ENCODE measurements at regions not wholly inside any gene's neighbourhood (a gene's known extent, or its start where the extent isn't known, plus 50 kb on each side); places are given as distances from the start of the nearest gene placed in this dataset.

- no peak for DNase-seq
Observed at GRCh38 chr10:9745158-9745557, 1272.5 kb upstream of the CELF2 start.

- no peak for DNase-seq
Observed at GRCh38 chr10:9757176-9757575, 1260.5 kb upstream of the CELF2 start.

DNA sequence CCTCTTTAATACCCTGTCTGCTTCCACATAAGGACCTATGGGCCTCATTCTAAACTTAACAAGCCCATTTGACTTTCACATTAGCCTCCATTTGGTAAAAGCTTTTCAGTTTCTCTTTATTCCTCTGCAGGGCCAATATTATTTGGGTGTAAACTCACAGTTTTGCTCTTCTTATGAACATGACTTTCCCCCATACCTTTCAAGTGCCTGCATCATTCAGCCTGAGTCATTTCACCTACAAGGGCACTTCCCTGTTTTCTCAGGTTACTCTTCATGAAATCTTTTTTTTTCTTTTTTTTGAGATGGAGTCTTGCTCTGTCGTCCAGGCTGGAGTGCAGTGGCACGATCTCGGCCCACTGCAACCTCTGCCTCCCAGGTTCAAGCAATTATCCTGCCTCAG lies 1258.1 kb upstream of the CELF2 start:
- no peak for DNase-seq

- peak; percentile 96 for DNase-seq
Observed at GRCh38 chr10:9762966-9763656, 1254.6 kb upstream of the CELF2 start.

DNA sequence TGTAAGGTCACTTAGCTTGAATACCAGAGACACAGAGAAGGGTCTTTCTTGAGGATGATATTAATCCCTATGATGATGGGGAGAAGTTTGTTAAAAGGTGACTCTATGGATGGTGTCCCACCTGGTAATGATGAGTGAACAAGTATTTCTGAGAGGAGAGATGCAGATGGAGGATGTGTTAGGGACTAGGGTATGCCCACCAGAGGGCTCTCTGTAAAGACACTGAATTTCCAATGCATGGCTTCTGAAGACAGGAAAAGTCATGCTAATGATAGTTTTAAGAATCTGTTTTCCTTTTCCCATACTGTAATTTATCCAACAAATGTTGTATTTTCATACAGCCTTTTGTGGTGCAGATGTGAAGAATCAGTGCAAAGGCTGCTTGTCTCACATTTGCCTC lies 1250.9 kb upstream of the CELF2 start:
- no peak for DNase-seq

GRCh38 chr10:9781666-9782065 lies 1236.0 kb upstream of the CELF2 start:
- peak; percentile 41 for DNase-seq

GRCh38 chr10:9786101-9786500 lies 1231.6 kb upstream of the CELF2 start:
- DNase-seq, result peak; percentile 76

GRCh38 chr10:9786576-9786975 lies 1231.1 kb upstream of the CELF2 start:
- peak; percentile 82 for DNase-seq

DNA sequence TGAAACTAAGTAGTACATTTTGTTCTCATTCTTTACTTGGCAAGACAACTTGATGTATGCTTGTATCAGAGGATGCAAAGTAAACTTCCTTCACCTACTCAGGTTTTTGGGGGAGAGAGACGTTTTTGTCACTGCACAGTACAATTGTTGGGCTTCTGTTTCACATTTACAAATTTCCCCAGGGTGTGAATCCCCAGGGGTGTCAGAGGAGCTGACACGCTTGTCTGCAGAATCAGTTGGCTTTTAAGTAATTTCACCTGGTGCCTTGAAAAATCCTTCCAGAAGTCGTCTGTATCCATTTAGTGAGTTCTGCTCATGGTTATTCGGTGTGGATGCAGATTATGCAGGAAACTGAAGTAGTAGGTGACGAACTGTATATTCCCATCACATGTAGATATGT lies 1227.7 kb upstream of the CELF2 start:
- DNase-seq, result no peak

DNA sequence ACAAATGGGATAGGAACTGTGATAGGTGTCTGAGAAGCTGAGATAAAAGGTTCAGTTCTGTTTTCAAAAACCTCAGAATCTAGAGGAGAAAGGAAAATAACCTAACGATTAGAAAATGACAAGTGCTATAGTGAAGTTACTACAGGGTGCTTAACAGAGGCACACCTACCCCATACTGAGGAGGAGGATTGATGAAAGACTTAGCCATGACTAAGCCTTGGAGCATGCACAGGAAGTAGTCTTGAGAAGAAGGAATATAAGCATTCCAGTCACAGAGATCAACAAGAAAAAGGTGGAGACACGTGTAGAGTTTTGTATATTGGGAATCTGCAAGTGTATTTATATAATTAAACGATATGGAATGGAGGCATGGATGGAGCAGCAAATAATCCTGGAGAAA lies 1225.5 kb upstream of the CELF2 start:
- DNase-seq, result peak; percentile 56

GRCh38 chr10:9796564-9796963 lies 1221.1 kb upstream of the CELF2 start:
- DNase-seq, result no peak

- no peak for DNase-seq
Observed at GRCh38 chr10:9800011-9800410, 1217.7 kb upstream of the CELF2 start.

- no peak for DNase-seq
Observed at GRCh38 chr10:9800571-9800970, 1217.1 kb upstream of the CELF2 start.

DNA sequence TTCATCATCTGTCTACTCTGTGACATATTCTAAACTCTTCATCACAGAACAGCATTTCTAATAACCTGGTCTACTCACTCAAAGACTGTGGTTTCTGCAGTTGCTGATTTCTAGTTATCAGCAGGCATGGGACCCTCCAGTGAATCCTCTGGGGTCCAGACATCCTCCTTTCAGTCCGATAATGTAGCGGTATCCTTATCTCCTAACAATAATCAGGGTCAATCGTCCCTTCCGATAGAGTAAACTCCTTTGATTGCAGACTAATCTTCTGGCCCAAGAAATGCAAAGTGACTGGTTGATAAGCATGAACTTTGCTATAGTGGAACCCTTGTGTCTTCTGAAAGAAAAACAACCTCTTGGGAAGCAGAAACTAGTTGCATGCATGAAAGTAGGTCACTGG lies 1209.8 kb upstream of the CELF2 start:
- DNase-seq, result no peak

- DNase-seq, result no peak
Observed at GRCh38 chr10:9811601-9812000, 1206.1 kb upstream of the CELF2 start.

DNA sequence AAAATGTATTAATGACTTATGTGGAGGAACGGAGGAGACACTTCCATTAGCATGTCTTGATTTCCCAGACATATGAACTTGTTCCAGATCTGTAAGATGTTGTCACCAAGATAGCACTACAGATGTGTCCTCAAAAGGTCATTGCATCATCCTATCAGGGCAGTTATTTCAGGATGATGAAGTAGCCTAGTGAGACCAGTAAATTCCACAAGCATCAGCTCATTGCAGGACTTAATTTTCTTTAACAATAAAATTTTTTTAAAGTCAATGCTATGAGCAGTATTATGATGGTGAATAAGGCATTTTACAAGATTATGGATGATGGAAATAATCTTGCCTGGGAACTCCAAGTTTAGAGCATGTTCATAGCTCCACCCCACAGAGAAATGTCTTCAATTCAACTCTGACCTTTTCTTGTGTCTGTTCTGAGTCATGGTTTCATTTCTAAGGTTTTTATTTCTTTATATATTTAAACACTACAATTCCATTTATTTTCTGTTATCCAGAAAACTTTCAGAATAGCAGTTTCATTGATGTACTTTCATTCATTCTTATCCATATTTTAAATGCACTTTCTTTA lies 1203.3 kb upstream of the CELF2 start:
- DNase-seq, result peak; percentile 74

- DNase-seq, result no peak
Observed at GRCh38 chr10:9819756-9820494, 1197.7 kb upstream of the CELF2 start.

GRCh38 chr10:9823268-9823930 lies 1194.3 kb upstream of the CELF2 start:
- DNase-seq, result peak; percentile 25

DNA sequence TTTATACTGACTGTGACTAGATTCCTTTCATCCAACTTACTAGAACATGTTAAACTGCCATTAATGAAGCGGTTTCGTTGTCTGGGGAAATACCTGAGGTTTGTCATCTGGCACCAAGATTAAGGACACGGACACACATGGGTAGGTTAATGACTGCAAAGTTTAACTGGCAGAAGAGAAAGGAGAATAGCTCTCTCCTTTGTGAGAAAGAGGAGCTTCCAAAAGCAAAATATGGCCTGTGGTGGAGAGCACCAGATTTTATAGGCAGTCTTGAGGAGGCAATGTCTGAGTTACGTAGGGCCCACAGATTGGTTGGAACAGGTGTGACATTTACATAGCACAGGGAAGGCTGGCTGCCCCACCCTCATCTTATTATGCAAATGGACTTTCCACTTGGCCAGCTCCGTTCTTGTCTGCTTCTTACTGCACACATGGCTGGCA lies 1193.0 kb upstream of the CELF2 start:
- no peak for DNase-seq

- no peak for DNase-seq
Observed at GRCh38 chr10:9825491-9826018, 1192.1 kb upstream of the CELF2 start.

DNA sequence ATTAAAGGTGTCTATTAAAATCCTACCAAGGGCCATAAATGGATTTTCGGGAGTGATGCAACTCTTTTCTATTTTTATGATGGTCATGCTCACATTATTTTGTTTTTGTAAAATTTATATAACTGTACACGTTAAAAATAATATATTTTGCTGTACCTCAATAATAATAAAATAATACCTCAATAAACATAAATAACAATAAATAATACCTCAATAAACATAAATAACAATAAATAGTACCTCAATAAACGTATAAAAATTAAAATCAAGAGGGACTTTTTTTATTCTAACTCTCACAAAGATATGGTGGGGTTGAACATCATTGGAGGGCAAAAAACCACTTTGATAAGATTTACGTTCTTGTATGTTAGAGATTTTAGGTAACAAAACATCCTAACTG lies 1189.6 kb upstream of the CELF2 start:
- no peak for DNase-seq

DNA sequence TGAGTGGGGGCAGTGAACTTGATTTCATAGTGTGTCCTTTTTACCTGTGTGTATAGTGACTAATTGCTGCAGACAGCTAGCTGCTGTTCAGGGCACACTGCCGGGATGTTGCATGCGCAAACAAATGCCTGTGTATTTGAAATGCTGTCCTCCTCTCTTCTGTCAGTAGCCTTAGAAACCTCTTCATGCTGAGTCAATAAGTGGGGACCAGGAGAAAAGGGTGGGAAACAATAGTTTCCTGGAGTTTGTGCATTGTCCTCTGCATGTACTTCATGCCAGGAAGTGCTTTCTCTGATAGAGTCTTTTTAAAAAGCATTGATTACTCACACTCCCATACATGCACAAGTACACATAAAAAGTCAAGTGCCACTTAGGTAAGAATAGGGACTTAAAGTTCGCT lies 1183.7 kb upstream of the CELF2 start:
- DNase-seq, result no peak

- DNase-seq, result no peak
Observed at GRCh38 chr10:9834434-9834833, 1183.2 kb upstream of the CELF2 start.
